ENCODE measurements at regions not wholly inside any gene's neighbourhood (a gene's known extent, or its start where the extent isn't known, plus 50 kb on each side); places are given as distances from the start of the nearest gene placed in this dataset.

DNA sequence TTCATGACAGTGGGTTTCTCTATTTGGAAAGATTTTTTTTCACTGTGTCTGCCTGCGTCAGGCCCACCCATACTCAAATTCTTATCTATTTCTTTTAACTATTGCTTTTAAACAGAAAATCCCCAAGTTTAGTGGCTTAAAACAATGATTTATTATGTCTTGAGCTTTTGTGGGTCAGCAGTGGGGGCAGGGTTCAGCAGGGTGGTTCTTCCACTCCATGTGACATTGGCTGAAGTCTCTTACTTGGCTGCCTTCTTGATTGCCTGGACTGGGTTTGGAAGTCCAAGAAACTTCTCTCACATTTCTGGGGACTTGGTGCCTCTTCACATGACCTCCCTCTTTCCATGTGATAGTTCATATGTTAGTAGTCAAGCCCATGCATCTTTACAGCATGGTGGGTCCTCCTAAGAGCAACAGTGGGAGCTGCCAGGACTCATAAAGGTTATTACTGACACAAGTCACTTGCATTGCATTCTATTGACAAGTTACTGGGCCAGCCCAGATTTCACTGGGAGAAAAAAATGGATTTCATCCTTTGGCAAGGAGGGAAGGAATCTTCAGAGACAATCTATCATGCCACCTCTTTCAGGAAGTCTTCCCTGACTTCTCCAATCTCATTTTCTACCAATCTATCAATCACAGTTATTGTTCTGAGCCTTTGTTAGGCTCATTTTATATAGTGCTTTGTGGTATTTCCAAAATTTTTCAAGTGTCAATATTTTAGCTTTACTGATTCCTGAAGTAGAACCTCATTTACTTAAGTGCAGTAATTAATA, 436.1 kb downstream of the XYLT1 start:
- TF ChIP-seq, protein P1, sequence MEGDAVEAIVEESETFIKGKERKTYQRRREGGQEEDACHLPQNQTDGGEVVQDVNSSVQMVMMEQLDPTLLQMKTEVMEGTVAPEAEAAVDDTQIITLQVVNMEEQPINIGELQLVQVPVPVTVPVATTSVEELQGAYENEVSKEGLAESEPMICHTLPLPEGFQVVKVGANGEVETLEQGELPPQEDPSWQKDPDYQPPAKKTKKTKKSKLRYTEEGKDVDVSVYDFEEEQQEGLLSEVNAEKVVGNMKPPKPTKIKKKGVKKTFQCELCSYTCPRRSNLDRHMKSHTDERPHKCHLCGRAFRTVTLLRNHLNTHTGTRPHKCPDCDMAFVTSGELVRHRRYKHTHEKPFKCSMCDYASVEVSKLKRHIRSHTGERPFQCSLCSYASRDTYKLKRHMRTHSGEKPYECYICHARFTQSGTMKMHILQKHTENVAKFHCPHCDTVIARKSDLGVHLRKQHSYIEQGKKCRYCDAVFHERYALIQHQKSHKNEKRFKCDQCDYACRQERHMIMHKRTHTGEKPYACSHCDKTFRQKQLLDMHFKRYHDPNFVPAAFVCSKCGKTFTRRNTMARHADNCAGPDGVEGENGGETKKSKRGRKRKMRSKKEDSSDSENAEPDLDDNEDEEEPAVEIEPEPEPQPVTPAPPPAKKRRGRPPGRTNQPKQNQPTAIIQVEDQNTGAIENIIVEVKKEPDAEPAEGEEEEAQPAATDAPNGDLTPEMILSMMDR (conservative IDR thresholded peaks at IDR 0.05) = no peak
- TF ChIP-seq ZFX (IDR thresholded peaks at IDR 0.05) = no peak

Data from C4-2B (cell line).